Prostate gland (tissue), 2 donors: ENCODE measurements at regions not wholly inside any gene's neighbourhood (a gene's known extent, or its start where the extent isn't known, plus 50 kb on each side); places are given as distances from the start of the nearest gene placed in this dataset.

Experiments used
- CTCF ChIP-seq, 4 experiments: fragments of 200-600 bp in 2 of 4; fragments of 450-650 bp in 2 of 4; sonication (generic) in 2 of 4; IDR thresholded peaks; 1 replicate in 3 of 4; 2 replicates in 1 of 4; pipeline ENCODE4 v1.5.1; 2016 to 2019; ENCODE audit warnings: antibody characterized with exemption in 4 of 4, mild to moderate bottlenecking in 2 of 4, moderate library complexity in 2 of 4
- POLR2A ChIP-seq: fragments of 450-650 bp; IDR thresholded peaks from one replicate; pipeline ENCODE4 v1.6.1; 2016; ENCODE audit warnings: antibody characterized with exemption, mild to moderate bottlenecking
- POLR2AphosphoS5 ChIP-seq: sonication (generic); formaldehyde crosslinking; IDR thresholded peaks from one replicate; pipeline ENCODE4 v1.6.1; 2017; ENCODE audit warnings: antibody characterized with exemption

DNA sequence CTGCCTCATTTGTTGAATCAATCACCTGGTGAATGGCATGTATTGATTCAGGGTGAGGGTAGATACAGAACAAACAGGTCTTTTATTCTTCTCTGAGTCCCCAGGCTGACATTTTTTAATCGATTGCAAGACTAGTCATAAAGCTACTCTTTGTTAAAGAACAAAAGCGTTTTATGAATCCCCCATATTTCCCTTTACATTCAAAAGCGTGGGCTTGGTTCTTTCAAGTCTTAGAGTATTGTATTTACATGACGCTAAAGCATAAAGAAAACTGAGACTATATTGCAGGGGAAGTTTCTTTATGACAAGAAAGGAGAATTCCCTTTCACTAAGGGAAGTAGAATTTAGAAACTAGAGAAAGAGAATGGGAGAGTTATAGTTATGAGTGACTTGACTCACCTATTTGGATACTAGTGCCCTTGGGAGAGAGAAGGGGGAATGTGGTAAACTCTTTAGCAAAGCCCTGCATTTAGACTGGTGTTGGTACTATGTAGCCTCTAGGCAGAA, 69.3 kb upstream of the PDE5A start:
- TF ChIP-seq CTCF (IDR thresholded peaks at IDR 0.05) (no peak), POLR2A (no peak), POLR2AphosphoS5 (no peak)
